Hepatocyte (in vitro differentiated cells): ENCODE measurements at regions not wholly inside any gene's neighbourhood (a gene's known extent, or its start where the extent isn't known, plus 50 kb on each side); places are given as distances from the start of the nearest gene placed in this dataset.

ENCODE experiments used
- DNase-seq: peaks from one replicate; pipeline ENCODE4 v3.0.0-alpha.2; 2016; ENCODE audit warnings: low spot score
- H2AFZ ChIP-seq: fragments of 200-600 bp; sonication (generic); 2 replicates; pipeline ENCODE4 v1.6.0; 2016; ENCODE audit warnings: antibody characterized with exemption, mild to moderate bottlenecking
- H3K27ac ChIP-seq: fragments of 200-600 bp; sonication (generic); 2 replicates; pipeline ENCODE4 v1.5.1; 2016; ENCODE audit warnings: mild to moderate bottlenecking
- H3K27me3 ChIP-seq: fragments of 200-600 bp; sonication (generic); 2 replicates; pipeline ENCODE4 v1.6.1; 2016
- H3K36me3 ChIP-seq: fragments of 200-600 bp; sonication (generic); replicated peaks from 2 replicates; pipeline ENCODE4 v1.5.1; 2016; ENCODE audit warnings: low read depth; ENCODE audit not compliant: insufficient read depth
- H3K4me1 ChIP-seq: fragments of 200-600 bp; sonication (generic); 2 replicates; pipeline ENCODE4 v1.5.1; 2016; ENCODE audit warnings: mild to moderate bottlenecking, moderate library complexity; ENCODE audit not compliant: insufficient read depth
- H3K4me2 ChIP-seq: fragments of 200-600 bp; sonication (generic); 2 replicates; pipeline ENCODE4 v1.6.0; 2016
- H3K4me3 ChIP-seq: fragments of 200-600 bp; sonication (generic); 2 replicates; pipeline ENCODE4 v1.5.1; 2016; ENCODE audit warnings: mild to moderate bottlenecking
- H3K79me2 ChIP-seq: fragments of 200-600 bp; sonication (generic); 2 replicates; pipeline ENCODE4 v1.6.0; 2017; ENCODE audit warnings: mild to moderate bottlenecking
- H3K9me2 ChIP-seq: fragments of 200-600 bp; sonication (generic); replicated peaks from 2 replicates; pipeline ENCODE4 v1.6.0; 2017; ENCODE audit warnings: mild to moderate bottlenecking; ENCODE audit not compliant: insufficient read depth
- H3K9me3 ChIP-seq: fragments of 200-600 bp; sonication (generic); 2 replicates; pipeline ENCODE4 v1.5.1; 2016; ENCODE audit warnings: low read depth, mild to moderate bottlenecking
- H4K20me1 ChIP-seq: fragments of 200-600 bp; sonication (generic); 2 replicates; pipeline ENCODE4 v1.6.0; 2016; ENCODE audit warnings: mild to moderate bottlenecking; ENCODE audit not compliant: insufficient read depth, poor library complexity, severe bottlenecking
- EZH2 ChIP-seq: fragments of 200-600 bp; sonication (generic); IDR thresholded peaks from 2 replicates; pipeline ENCODE4 v1.6.1; 2016; ENCODE audit warnings: antibody characterized with exemption, mild to moderate bottlenecking, borderline replicate concordance
- EZH2phosphoT487 ChIP-seq: fragments of 200-600 bp; sonication (generic); IDR thresholded peaks from one replicate; pipeline ENCODE4 v1.6.1; 2018; ENCODE audit warnings: antibody characterized with exemption, mild to moderate bottlenecking, low read depth, moderate library complexity; ENCODE audit not compliant: unreplicated experiment, severe bottlenecking
- WGBS: methylation state at CpG from one replicate; pipeline ENCODE4 v1.1.6; 2016; ENCODE audit warnings: low lambda C conversion rate; ENCODE audit errors: missing lambda C conversion rate; 5-methylcytosine and 5-hydroxymethylcytosine counted together
- TF ChIP-seq, protein P1 (sequence below): fragments of 200-600 bp; sonication (generic); IDR thresholded peaks from 2 replicates; pipeline ENCODE4 v1.5.1; 2016; ENCODE audit warnings: antibody characterized with exemption, mild to moderate bottlenecking; ENCODE audit not compliant: poor library complexity

DNA sequence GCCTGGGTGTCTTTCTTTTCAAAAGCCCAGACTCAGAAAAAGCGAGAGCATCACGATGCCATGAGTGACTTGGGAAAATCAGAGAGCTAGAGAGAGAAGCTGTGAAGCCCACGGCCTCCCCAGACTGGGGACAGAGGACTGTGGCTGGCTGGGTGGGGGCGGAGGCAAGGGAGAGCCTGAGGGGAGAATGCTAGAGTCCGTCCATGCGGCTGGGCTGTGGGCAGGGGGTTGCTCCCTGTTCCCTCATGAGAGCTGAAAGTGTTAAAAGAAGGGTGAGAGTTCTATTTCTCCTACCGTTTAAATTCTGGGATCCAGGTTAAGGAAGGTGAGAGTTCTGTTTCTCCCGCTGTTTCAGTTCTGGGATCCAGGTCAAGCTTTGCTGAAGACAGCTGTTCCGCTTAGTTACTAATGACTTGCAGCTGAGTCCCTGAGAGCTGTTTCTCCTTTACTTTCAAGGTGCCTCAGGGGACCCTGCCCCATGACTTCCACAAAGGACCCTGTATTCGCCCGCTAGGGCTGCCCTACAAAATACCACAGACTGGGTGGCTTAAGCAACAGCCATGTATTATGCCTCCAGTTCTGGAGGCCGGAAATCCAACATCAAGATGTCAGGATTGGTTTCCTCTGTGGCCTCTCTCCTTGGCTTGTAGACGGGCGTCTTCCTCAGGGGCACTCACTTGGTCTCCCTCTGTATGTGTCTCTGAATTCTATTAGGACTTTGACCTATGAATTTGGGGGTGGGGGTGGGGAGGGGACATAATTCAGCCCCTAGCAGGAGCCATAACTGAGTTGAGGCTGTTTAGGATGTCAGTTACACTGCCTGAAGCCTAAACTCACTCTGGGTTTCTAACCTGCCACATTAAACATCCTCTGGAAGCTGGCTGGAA is 127.0 kb downstream of the PXDC1 start:
- Histone ChIP-seq H3K27me3 (no peaks in the 10 kb centered on the region), H3K9me2 (no peaks in the 10 kb centered on the region), H3K36me3 (no peaks in the 10 kb centered on the region), H3K4me3 (no peak overlapping the region), H3K4me1 (peaks cover 7% of the 10 kb centered on the region), H3K79me2 (no peaks in the 10 kb centered on the region), H3K27ac (no peak overlapping the region), H3K9me3 (no peaks in the 10 kb centered on the region), H4K20me1 (no peaks in the 10 kb centered on the region), H2AFZ (no peak overlapping the region), H3K4me2 (no peak overlapping the region)
- DNase-seq: no peak
- WGBS: 69% methylated on average over 14 of the region's 14 CpGs
- TF ChIP-seq, protein P1, sequence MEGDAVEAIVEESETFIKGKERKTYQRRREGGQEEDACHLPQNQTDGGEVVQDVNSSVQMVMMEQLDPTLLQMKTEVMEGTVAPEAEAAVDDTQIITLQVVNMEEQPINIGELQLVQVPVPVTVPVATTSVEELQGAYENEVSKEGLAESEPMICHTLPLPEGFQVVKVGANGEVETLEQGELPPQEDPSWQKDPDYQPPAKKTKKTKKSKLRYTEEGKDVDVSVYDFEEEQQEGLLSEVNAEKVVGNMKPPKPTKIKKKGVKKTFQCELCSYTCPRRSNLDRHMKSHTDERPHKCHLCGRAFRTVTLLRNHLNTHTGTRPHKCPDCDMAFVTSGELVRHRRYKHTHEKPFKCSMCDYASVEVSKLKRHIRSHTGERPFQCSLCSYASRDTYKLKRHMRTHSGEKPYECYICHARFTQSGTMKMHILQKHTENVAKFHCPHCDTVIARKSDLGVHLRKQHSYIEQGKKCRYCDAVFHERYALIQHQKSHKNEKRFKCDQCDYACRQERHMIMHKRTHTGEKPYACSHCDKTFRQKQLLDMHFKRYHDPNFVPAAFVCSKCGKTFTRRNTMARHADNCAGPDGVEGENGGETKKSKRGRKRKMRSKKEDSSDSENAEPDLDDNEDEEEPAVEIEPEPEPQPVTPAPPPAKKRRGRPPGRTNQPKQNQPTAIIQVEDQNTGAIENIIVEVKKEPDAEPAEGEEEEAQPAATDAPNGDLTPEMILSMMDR: no peak

DNA sequence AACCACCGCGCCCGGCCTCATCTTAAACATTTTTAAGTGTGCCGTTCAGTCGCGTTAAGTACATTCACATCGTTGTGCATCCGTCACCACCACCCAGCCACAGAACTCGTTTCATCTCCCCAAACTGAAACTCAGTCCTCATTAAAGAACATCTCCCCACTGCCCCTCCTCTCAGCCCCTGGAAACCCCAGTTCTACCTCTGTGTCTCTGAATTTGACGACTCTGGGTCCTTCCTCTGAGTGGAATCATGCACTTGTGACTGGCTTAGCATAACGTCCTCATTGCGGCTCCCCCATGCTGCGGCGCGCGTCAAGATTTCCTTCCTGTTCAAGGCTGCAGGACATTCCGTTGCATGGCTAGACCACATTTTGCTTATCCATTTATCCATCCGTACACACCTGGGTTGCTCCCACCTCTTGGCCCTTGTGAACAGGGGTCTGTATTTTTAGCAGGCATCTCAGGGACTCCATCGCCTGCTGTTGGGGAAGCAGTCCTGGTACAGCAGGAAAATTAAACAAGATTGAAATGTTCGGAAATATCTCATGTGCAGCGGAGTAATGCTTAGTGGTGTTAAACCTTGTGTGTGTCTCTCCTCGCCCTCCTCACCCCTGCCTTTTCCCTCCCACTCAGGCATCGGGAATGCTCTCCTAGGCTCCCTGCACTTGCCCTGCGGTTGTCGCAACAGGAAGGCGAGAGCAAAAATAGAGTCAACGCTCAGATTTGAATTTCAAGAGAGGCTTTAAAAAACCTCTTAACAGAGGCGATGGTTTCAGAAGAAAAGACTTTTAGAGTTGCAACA is 127.9 kb downstream of the PXDC1 start:
- H3K9me2 ChIP-seq: no peaks in the 10 kb centered on the region
- H3K36me3 ChIP-seq: no peaks in the 10 kb centered on the region
- 89% methylated on average over 28 of the region's 28 CpGs for WGBS
- no peak overlapping the region for H2AFZ ChIP-seq
- H3K27ac ChIP-seq: no peak overlapping the region
- TF ChIP-seq, protein P1: no peak
- TF ChIP-seq EZH2 (no peak), EZH2phosphoT487 (no peak)
- H3K4me1 ChIP-seq: peaks cover 7% of the 10 kb centered on the region
- H3K27me3 ChIP-seq: no peaks in the 10 kb centered on the region
- H4K20me1 ChIP-seq: no peaks in the 10 kb centered on the region
- H3K79me2 ChIP-seq: no peaks in the 10 kb centered on the region
- no peak for DNase-seq
- no peaks in the 10 kb centered on the region for H3K9me3 ChIP-seq
- H3K4me2 ChIP-seq: no peak overlapping the region
- no peak overlapping the region for H3K4me3 ChIP-seq

DNA sequence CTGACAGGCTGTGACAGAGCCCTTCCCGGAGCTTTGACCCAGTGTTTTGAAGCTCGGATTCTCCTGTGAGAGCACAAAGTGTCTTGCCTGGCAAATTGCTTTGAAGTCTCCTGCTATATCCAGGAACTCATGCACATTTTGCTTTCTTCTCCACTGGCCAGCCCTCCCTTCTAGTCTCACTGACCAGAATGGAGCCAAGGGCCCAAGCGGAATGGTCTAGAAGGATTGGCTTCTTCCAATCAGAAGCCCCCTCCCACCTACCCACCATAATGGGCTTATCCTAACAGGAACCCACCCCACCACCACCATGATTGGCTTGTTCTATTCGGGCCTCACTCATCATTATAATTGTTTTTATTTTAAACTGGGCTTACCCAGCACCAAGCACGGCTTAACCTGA is 130.1 kb downstream of the PXDC1 start:
- WGBS: 95% methylated on average over 5 of the region's 5 CpGs
- no peak overlapping the region for H3K4me2 ChIP-seq

More for the DNA sequence above, 130.1 kb downstream of the PXDC1 start:
- Histone ChIP-seq H3K27ac (no peak overlapping the region), H3K4me1 (peaks cover 7% of the 10 kb centered on the region), H3K79me2 (no peaks in the 10 kb centered on the region), H2AFZ (no peak overlapping the region), H3K36me3 (no peaks in the 10 kb centered on the region), H3K27me3 (no peaks in the 10 kb centered on the region), H3K9me3 (no peaks in the 10 kb centered on the region), H3K9me2 (no peaks in the 10 kb centered on the region), H4K20me1 (no peaks in the 10 kb centered on the region), H3K4me3 (no peak overlapping the region)
- no peak for DNase-seq
- TF ChIP-seq EZH2 (no peak), EZH2phosphoT487 (no peak)
- TF ChIP-seq, protein P1: no peak
